GM23338 (cell line): ENCODE measurements at regions not wholly inside any gene's neighbourhood (a gene's known extent, or its start where the extent isn't known, plus 50 kb on each side); places are given as distances from the start of the nearest gene placed in this dataset.

Experiments
- ATAC-seq: fragments of 200-7000 bp; cut with Tn5 transposase; 3 replicates; pipeline ENCODE4 v1.9.1; 2020
- DNase-seq: peaks from one replicate; pipeline ENCODE4 v3.0.0-alpha.2; 2015; ENCODE audit warnings: low spot score
- H2AFZ ChIP-seq: fragments of 200-600 bp; sonication (generic); 2 replicates; pipeline ENCODE4 v1.8.0; 2016; ENCODE audit warnings: antibody characterized with exemption, mild to moderate bottlenecking, moderate library complexity
- H3F3A ChIP-seq: fragments of 200-600 bp; sonication (generic); replicated peaks from 2 replicates; pipeline ENCODE4 v1.8.0; 2017; ENCODE audit warnings: antibody characterized with exemption, mixed run types, low read depth
- H3K27ac ChIP-seq: fragments of 200-600 bp; sonication (generic); 2 replicates; pipeline ENCODE4 v1.6.1; 2016; ENCODE audit warnings: low read depth
- H3K27me3 ChIP-seq: fragments of 200-600 bp; sonication (generic); 2 replicates; pipeline ENCODE4 v1.8.0; 2016; ENCODE audit warnings: mild to moderate bottlenecking, mixed run types, moderate library complexity; ENCODE audit not compliant: insufficient read depth
- H3K36me3 ChIP-seq: fragments of 200-600 bp; sonication (generic); 2 replicates; pipeline ENCODE4 v1.8.0; 2016; ENCODE audit warnings: mild to moderate bottlenecking; ENCODE audit not compliant: insufficient read depth
- H3K4me1 ChIP-seq: fragments of 200-600 bp; sonication (generic); 2 replicates; pipeline ENCODE4 v1.8.0; 2016; ENCODE audit warnings: mild to moderate bottlenecking, moderate library complexity; ENCODE audit not compliant: insufficient read depth
- H3K4me2 ChIP-seq: fragments of 200-600 bp; sonication (generic); 2 replicates; pipeline ENCODE4 v1.7.1; 2017; ENCODE audit warnings: mixed run types
- H3K4me3 ChIP-seq: fragments of 200-600 bp; sonication (generic); 2 replicates; pipeline ENCODE4 v1.6.1; 2016; ENCODE audit warnings: mixed run types
- H3K79me2 ChIP-seq: fragments of 200-600 bp; sonication (generic); replicated peaks from 2 replicates; pipeline ENCODE4 v1.8.0; 2017; ENCODE audit warnings: mild to moderate bottlenecking; ENCODE audit not compliant: insufficient read depth
- H3K9me2 ChIP-seq: fragments of 200-600 bp; sonication (generic); 2 replicates; pipeline ENCODE4 v1.8.0; 2017; ENCODE audit not compliant: insufficient read depth
- H4K20me1 ChIP-seq: fragments of 200-600 bp; sonication (generic); replicated peaks from 2 replicates; pipeline ENCODE4 v1.8.0; 2017; ENCODE audit warnings: mild to moderate bottlenecking; ENCODE audit not compliant: insufficient read depth
- H3K27ac Mint-ChIP-seq: 2 replicates; pipeline ENCODE4 v1.8.0; 2020; ENCODE audit warnings: inconsistent platforms, mild to moderate bottlenecking, moderate library complexity, mixed read lengths
- H3K27me3 Mint-ChIP-seq: 3 replicates; pipeline ENCODE4 v1.8.0; 2022; ENCODE audit warnings: low read depth, mild to moderate bottlenecking, moderate library complexity, mixed read lengths, inconsistent platforms; ENCODE audit not compliant: insufficient read depth, poor library complexity
- H3K36me3 Mint-ChIP-seq: 3 replicates; pipeline ENCODE4 v1.8.0; 2021; ENCODE audit warnings: low read depth, mild to moderate bottlenecking, inconsistent platforms, moderate library complexity, mixed read lengths
- H3K4me1 Mint-ChIP-seq: 3 replicates; pipeline ENCODE4 v1.8.0; 2020; ENCODE audit warnings: mild to moderate bottlenecking, inconsistent platforms, mixed read lengths
- H3K4me3 Mint-ChIP-seq: 3 replicates; pipeline ENCODE4 v1.8.0; 2021; ENCODE audit warnings: moderate library complexity, mild to moderate bottlenecking, inconsistent platforms, mixed read lengths
- H3K9me3 Mint-ChIP-seq: 3 replicates; pipeline ENCODE4 v1.8.0; 2020; ENCODE audit warnings: moderate library complexity, mild to moderate bottlenecking, inconsistent platforms, mixed read lengths
- CREB1 ChIP-seq: fragments of 250-450 bp; sonication (Bioruptor Pico); IDR thresholded peaks from 2 replicates; pipeline ENCODE4 v1.5.0; 2020; ENCODE audit warnings: low read depth, mild to moderate bottlenecking, moderate library complexity
- ETS1 ChIP-seq: IDR thresholded peaks from 2 replicates; pipeline ENCODE4 v1.6.1; 2016; ENCODE audit warnings: antibody characterized with exemption
- EZH2 ChIP-seq: fragments of 200-600 bp; sonication (generic); IDR thresholded peaks from one replicate; pipeline ENCODE4 v1.8.0; 2017; ENCODE audit warnings: antibody characterized with exemption, mild to moderate bottlenecking, low read depth; ENCODE audit not compliant: unreplicated experiment
- EZH2phosphoT487 ChIP-seq: fragments of 200-600 bp; sonication (generic); IDR thresholded peaks from one replicate; pipeline ENCODE4 v1.8.1; 2018; ENCODE audit warnings: antibody characterized with exemption; ENCODE audit not compliant: unreplicated experiment
- JUNB ChIP-seq: IDR thresholded peaks from one replicate; pipeline ENCODE4 v1.6.1; 2016; ENCODE audit warnings: antibody characterized with exemption; ENCODE audit not compliant: unreplicated experiment
- NANOG ChIP-seq: IDR thresholded peaks from 2 replicates; pipeline ENCODE4 v1.6.1; 2016; ENCODE audit warnings: antibody characterized with exemption, borderline replicate concordance
- POLR2AphosphoS5 ChIP-seq: IDR thresholded peaks from 2 replicates; pipeline ENCODE4 v1.6.1; 2016; ENCODE audit warnings: antibody characterized with exemption, low read depth
- REST ChIP-seq: IDR thresholded peaks from one replicate; pipeline ENCODE4 v1.6.1; 2018; ENCODE audit warnings: antibody characterized with exemption; ENCODE audit not compliant: unreplicated experiment
- STAT1 ChIP-seq: IDR thresholded peaks from one replicate; pipeline ENCODE4 v1.6.1; 2016; ENCODE audit warnings: antibody characterized with exemption; ENCODE audit not compliant: unreplicated experiment
- ZNF114 ChIP-seq: fragments of 250-450 bp; sonication (Bioruptor Pico); IDR thresholded peaks from 2 replicates; pipeline ENCODE4 v1.5.0; 2020; ENCODE audit warnings: mild to moderate bottlenecking, moderate library complexity
- ZNF331 ChIP-seq: fragments of 250-450 bp; sonication (Bioruptor Pico); IDR thresholded peaks from 2 replicates; pipeline ENCODE4 v1.5.0; 2020; ENCODE audit warnings: low read depth, mild to moderate bottlenecking, moderate library complexity
- TF ChIP-seq, protein P1 (sequence below), 2 experiments: fragments of 200-600 bp in 1 of 2; sonication (generic) in 1 of 2; conservative IDR thresholded peaks; 2 replicates each; pipeline versions ENCODE4 v1.5.1 to v1.6.1; 2016 to 2017; ENCODE audit warnings: antibody characterized with exemption in 2 of 2, low read depth in 2 of 2, mild to moderate bottlenecking in 2 of 2, moderate library complexity in 1 of 2

GRCh38 chr10:33099748-33100147 is 141.7 kb upstream of the ITGB1 start:
- Histone ChIP-seq H3K27ac (no peak overlapping the region), H3K27me3 (no peaks in the 10 kb centered on the region), H3F3A (0 out of 2 replicates have a peak, but pooled peaks cover 5% of the 10 kb centered on the region), H3K9me2 (no peaks in the 10 kb centered on the region), H2AFZ (no peak overlapping the region), H4K20me1 (no peaks in the 10 kb centered on the region), H3K79me2 (no peaks in the 10 kb centered on the region), H3K4me2 (no peak overlapping the region), H3K36me3 (peaks cover 3% of the 10 kb centered on the region; the same call in 1 of the 2 replicates), H3K4me1 (peaks cover 6% of the 10 kb centered on the region), H3K4me3 (no peak overlapping the region)
- H3K9me3 Mint-ChIP-seq: peaks cover 54% of the 10 kb centered on the region
- H3K4me3 Mint-ChIP-seq: no peak overlapping the region
- H3K4me1 Mint-ChIP-seq: peaks cover 15% of the 10 kb centered on the region
- TF ChIP-seq ZNF331 (CRISPR knock-in tag) (no peak), JUNB (no peak), EZH2phosphoT487 (no peak), STAT1 (no peak), NANOG (no peak)
- H3K27me3 Mint-ChIP-seq: peaks cover 3% of the 10 kb centered on the region
- H3K36me3 Mint-ChIP-seq: peaks cover 54% of the 10 kb centered on the region
- ATAC-seq (no peak), DNase-seq (no peak)
- no peak overlapping the region for H3K27ac Mint-ChIP-seq

- Histone ChIP-seq H2AFZ (no peak overlapping the region), H3K9me2 (no peaks in the 10 kb centered on the region), H3K27me3 (no peaks in the 10 kb centered on the region), H3F3A (0 out of 2 replicates have a peak, but pooled peaks cover 5% of the 10 kb centered on the region), H3K27ac (no peak overlapping the region), H3K79me2 (no peaks in the 10 kb centered on the region), H3K4me1 (peaks cover 6% of the 10 kb centered on the region), H4K20me1 (no peaks in the 10 kb centered on the region), H3K36me3 (peaks cover 8% of the 10 kb centered on the region; the same call in 1 of the 2 replicates), H3K4me3 (no peak overlapping the region), H3K4me2 (no peak overlapping the region)
- Mint-ChIP-seq H3K9me3 (peaks cover 56% of the 10 kb centered on the region), H3K36me3 (peaks cover 56% of the 10 kb centered on the region), H3K4me3 (no peak overlapping the region), H3K4me1 (peaks cover 15% of the 10 kb centered on the region), H3K27me3 (peaks cover 3% of the 10 kb centered on the region), H3K27ac (no peak overlapping the region)
- no peak for ATAC-seq
- DNase-seq: no peak
- no peak for TF ChIP-seq POLR2AphosphoS5
- TF ChIP-seq, protein P1, sequence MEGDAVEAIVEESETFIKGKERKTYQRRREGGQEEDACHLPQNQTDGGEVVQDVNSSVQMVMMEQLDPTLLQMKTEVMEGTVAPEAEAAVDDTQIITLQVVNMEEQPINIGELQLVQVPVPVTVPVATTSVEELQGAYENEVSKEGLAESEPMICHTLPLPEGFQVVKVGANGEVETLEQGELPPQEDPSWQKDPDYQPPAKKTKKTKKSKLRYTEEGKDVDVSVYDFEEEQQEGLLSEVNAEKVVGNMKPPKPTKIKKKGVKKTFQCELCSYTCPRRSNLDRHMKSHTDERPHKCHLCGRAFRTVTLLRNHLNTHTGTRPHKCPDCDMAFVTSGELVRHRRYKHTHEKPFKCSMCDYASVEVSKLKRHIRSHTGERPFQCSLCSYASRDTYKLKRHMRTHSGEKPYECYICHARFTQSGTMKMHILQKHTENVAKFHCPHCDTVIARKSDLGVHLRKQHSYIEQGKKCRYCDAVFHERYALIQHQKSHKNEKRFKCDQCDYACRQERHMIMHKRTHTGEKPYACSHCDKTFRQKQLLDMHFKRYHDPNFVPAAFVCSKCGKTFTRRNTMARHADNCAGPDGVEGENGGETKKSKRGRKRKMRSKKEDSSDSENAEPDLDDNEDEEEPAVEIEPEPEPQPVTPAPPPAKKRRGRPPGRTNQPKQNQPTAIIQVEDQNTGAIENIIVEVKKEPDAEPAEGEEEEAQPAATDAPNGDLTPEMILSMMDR (conservative IDR thresholded peaks at IDR 0.05; ENCODE audit: low read depth in 2 of 2): no peak
- no peak for TF ChIP-seq ZNF331 (CRISPR knock-in tag)
- no peak for TF ChIP-seq EZH2
- TF ChIP-seq EZH2phosphoT487: no peak
- no peak for TF ChIP-seq JUNB
- TF ChIP-seq STAT1: no peak
- TF ChIP-seq ETS1: no peak
- TF ChIP-seq CREB1 (CRISPR knock-in tag): no peak
- TF ChIP-seq ZNF114 (CRISPR knock-in tag): no peak
- no peak for TF ChIP-seq REST
Observed at GRCh38 chr10:33098951-33099663, 141.1 kb upstream of the ITGB1 start.
